ENCODE measurements at regions not wholly inside any gene's neighbourhood (a gene's known extent, or its start where the extent isn't known, plus 50 kb on each side); places are given as distances from the start of the nearest gene placed in this dataset.
"Not testable (repeated sequence)": the region's sequence is repeated elsewhere in the genome, so short reads cannot be mapped to it uniquely, and the experiment has no call there.

DNA sequence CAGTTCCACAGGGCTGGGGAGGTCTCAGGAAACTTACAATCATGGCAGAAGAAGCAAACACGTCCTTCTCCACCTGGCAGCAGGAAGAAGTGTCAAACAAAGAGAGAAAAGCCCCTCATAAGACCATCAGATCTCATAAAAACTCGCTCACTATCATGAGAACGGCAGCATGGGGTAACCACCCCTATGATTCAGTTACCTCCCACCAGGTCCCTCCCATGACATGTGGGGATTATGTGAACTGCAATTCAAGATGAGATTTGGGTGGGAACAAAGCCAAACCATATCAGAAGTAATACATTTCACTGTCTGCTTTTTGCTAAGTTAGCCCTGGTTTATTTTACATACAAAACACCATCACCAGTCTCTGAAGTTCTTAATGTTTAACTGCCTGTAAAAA, 68.5 kb downstream of the RBM11 start:
- no peak overlapping the region for H3K4me3 ChIP-seq (ENCODE audit: low read length)
- TF ChIP-seq, protein P1, sequence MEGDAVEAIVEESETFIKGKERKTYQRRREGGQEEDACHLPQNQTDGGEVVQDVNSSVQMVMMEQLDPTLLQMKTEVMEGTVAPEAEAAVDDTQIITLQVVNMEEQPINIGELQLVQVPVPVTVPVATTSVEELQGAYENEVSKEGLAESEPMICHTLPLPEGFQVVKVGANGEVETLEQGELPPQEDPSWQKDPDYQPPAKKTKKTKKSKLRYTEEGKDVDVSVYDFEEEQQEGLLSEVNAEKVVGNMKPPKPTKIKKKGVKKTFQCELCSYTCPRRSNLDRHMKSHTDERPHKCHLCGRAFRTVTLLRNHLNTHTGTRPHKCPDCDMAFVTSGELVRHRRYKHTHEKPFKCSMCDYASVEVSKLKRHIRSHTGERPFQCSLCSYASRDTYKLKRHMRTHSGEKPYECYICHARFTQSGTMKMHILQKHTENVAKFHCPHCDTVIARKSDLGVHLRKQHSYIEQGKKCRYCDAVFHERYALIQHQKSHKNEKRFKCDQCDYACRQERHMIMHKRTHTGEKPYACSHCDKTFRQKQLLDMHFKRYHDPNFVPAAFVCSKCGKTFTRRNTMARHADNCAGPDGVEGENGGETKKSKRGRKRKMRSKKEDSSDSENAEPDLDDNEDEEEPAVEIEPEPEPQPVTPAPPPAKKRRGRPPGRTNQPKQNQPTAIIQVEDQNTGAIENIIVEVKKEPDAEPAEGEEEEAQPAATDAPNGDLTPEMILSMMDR (IDR thresholded peaks at IDR 0.05; ENCODE audit: insufficient read depth, low read depth, low read length, missing control alignments) = no peak
- DNase-seq (ENCODE audit: low read depth) = no peak

DNA sequence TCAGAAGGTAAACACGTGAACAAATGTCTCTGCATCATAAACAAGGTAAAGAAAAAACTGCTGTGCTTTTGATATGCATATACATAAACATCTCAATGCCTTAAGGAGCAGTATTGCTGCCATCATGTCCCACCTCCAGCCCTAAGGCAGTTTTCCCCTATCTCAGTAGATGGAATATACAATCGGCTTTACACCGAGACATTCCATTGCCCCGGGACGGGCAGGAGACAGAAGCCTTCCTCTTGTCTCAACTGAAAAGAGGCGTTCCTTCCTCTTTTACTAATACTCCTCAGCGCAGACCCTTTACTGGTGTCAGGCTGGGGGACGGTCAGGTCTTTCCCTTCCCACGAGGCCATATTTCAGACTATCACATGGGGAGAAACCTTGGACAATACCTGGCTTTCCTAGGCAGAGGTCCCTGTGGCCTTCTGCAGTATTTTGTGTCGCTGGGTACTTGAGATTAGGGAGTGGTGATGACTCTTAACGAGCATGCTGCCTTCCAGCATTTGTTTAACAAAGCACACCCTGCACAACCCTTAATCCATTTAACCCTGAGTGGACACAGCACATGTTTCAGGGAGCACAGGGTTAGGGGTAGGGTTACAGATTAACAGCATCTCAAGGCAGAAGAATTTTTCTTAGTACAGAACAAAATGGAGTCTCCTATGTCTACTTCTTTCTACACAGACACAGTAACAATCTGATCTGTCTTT, 65.4 kb downstream of the RBM11 start:
- H3K4me3 ChIP-seq (ENCODE audit: low read length); DNase-seq (ENCODE audit: low read depth): not testable (repeated sequence)

Measured in epithelial cell of esophagus (primary cell).